MM.1S (cell line): ENCODE measurements at regions not wholly inside any gene's neighbourhood (a gene's known extent, or its start where the extent isn't known, plus 50 kb on each side); places are given as distances from the start of the nearest gene placed in this dataset.

Source experiments
- EZH2 ChIP-seq: fragments of 300-600 bp; sonication (generic); optimal IDR thresholded peaks from 2 replicates; pipeline ENCODE3; 2017; ENCODE audit warnings: low read depth, mild to moderate bottlenecking, antibody characterized with exemption, low read length, mixed read lengths
- EZH2phosphoT487 ChIP-seq: fragments of 300-600 bp; sonication (generic); IDR thresholded peaks from 2 replicates; pipeline ENCODE4 v1.6.1; 2018; ENCODE audit warnings: antibody characterized with exemption, low read length
- TF ChIP-seq, protein P1 (sequence below): fragments of 300-600 bp; sonication (generic); IDR thresholded peaks from 2 replicates; pipeline ENCODE4 v1.5.1; 2016; ENCODE audit warnings: antibody characterized with exemption, low read length, mixed read lengths

DNA sequence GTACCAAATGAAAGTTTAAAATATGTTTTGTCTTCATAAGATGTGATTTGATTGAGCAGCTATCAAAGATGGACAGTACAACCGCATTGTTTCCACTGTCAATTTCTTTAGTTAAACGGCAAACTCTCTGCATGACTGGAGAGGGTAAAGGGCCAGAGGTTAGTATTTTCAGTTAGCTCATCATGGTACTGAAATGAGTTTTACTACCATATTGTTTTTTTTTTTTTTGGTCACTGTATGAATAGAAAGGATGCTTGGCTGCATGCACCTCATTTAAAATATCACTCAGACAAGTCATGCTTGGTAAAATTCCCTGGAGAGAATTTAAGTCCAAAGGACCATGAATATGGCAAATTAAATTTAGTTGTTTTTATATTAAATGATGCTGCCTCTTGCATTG is 942.1 kb upstream of the SPRY2 start:
- TF ChIP-seq EZH2phosphoT487, result no peak
- TF ChIP-seq, protein P1, sequence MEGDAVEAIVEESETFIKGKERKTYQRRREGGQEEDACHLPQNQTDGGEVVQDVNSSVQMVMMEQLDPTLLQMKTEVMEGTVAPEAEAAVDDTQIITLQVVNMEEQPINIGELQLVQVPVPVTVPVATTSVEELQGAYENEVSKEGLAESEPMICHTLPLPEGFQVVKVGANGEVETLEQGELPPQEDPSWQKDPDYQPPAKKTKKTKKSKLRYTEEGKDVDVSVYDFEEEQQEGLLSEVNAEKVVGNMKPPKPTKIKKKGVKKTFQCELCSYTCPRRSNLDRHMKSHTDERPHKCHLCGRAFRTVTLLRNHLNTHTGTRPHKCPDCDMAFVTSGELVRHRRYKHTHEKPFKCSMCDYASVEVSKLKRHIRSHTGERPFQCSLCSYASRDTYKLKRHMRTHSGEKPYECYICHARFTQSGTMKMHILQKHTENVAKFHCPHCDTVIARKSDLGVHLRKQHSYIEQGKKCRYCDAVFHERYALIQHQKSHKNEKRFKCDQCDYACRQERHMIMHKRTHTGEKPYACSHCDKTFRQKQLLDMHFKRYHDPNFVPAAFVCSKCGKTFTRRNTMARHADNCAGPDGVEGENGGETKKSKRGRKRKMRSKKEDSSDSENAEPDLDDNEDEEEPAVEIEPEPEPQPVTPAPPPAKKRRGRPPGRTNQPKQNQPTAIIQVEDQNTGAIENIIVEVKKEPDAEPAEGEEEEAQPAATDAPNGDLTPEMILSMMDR, result no peak
- TF ChIP-seq EZH2, result no peak
